ENCODE measurements at regions not wholly inside any gene's neighbourhood (a gene's known extent, or its start where the extent isn't known, plus 50 kb on each side); places are given as distances from the start of the nearest gene placed in this dataset.

- TF ChIP-seq CTCF (conservative IDR thresholded peaks at IDR 0.05; ENCODE audit: low read depth, low read length) (no peak), RFX5 (IDR thresholded peaks at IDR 0.05; ENCODE audit: low read depth, low read length) (no peak), POLR2A (IDR thresholded peaks at IDR 0.05; ENCODE audit: low read depth, low read length) (no peak), FOS (IDR thresholded peaks at IDR 0.05; ENCODE audit: low read depth, low read length) (no peak), MXI1 (IDR thresholded peaks at IDR 0.05; ENCODE audit: borderline replicate concordance, low read depth, low read length) (no peak), USF2 (IDR thresholded peaks at IDR 0.05; ENCODE audit: low read depth, low read length) (no peak), BHLHE40 (IDR thresholded peaks at IDR 0.05; ENCODE audit: low read depth, low read length) (0 out of 2 replicates have a peak, but pooled peaks have one; percentile 13), NFE2L2 (IDR thresholded peaks at IDR 0.05; ENCODE audit: low read depth, low read length) (no peak), CHD1 (IDR thresholded peaks at IDR 0.05; ENCODE audit: low read depth, low read length) (no peak), CEBPB (IDR thresholded peaks at IDR 0.05; ENCODE audit: low read depth, low read length) (no peak), MAFK (IDR thresholded peaks at IDR 0.05; ENCODE audit: low read depth, low read length) (no peak), RCOR1 (IDR thresholded peaks at IDR 0.05; ENCODE audit: insufficient replicate concordance, low read length) (no peak), MAZ (IDR thresholded peaks at IDR 0.05; ENCODE audit: borderline replicate concordance, low read depth, low read length) (no peak)
Measured at GRCh38 chr7:19376538-19376937, 231.3 kb upstream of the FERD3L start.
